ENCODE measurements at regions not wholly inside any gene's neighbourhood (a gene's known extent, or its start where the extent isn't known, plus 50 kb on each side); places are given as distances from the start of the nearest gene placed in this dataset.

- intact Hi-C loops (cut with DNase I): no loop called here
- Histone ChIP-seq H3K36me3 (no peaks in the 10 kb centered on the region), H3K27ac (no peak overlapping the region), H3K9me3 (no peaks in the 10 kb centered on the region), H3K4me1 (no peaks in the 10 kb centered on the region), H3K27me3 (no peaks in the 10 kb centered on the region), H3K4me3 (no peak overlapping the region)
- TF ChIP-seq POLR2A (IDR thresholded peaks at IDR 0.05) (no peak), POLR2AphosphoS5 (IDR thresholded peaks at IDR 0.05) (no peak), EP300 (IDR thresholded peaks at IDR 0.05) (no peak), CTCF (IDR thresholded peaks at IDR 0.05) (no peak)
- 43 to 54% methylated on average over 1 of the region's 1 CpG for WGBS, 2 donors
- DNase-seq: no peak
Observed at GRCh38 chr10:9234191-9234590, 1179.7 kb downstream of the GATA3 start.

- no peaks in the 10 kb centered on the region for H3K36me3 ChIP-seq
- no peaks in the 10 kb centered on the region for H3K9me3 ChIP-seq
- no peak overlapping the region for H3K27ac ChIP-seq
- intact Hi-C loops (cut with DNase I): no loop called here
- 18 to 68% methylated on average over 4 of the region's 4 CpGs for WGBS, 2 donors
- H3K4me1 ChIP-seq: no peaks in the 10 kb centered on the region
- DNase-seq: no peak
- no peaks in the 10 kb centered on the region for H3K27me3 ChIP-seq
- no peak overlapping the region for H3K4me3 ChIP-seq
- TF ChIP-seq EP300 (IDR thresholded peaks at IDR 0.05) (no peak), POLR2A (IDR thresholded peaks at IDR 0.05) (no peak), POLR2AphosphoS5 (IDR thresholded peaks at IDR 0.05) (no peak), CTCF (IDR thresholded peaks at IDR 0.05) (no peak)
Observed at GRCh38 chr10:9238041-9238440, 1183.6 kb downstream of the GATA3 start.

GRCh38 chr10:9239298-9239697, 1184.8 kb downstream of the GATA3 start:
- no peaks in the 10 kb centered on the region for H3K36me3 ChIP-seq
- no peak for TF ChIP-seq POLR2A (IDR thresholded peaks at IDR 0.05)
- TF ChIP-seq EP300 (IDR thresholded peaks at IDR 0.05): no peak
- TF ChIP-seq CTCF (IDR thresholded peaks at IDR 0.05): no peak
- TF ChIP-seq POLR2AphosphoS5 (IDR thresholded peaks at IDR 0.05): no peak
- no peak overlapping the region for H3K4me3 ChIP-seq
- no peak for DNase-seq
- H3K4me1 ChIP-seq: no peaks in the 10 kb centered on the region
- no peak overlapping the region for H3K27ac ChIP-seq
- WGBS, 2 donors: 22 to 54% methylated on average over 8 of the region's 8 CpGs
- no peaks in the 10 kb centered on the region for H3K27me3 ChIP-seq
- intact Hi-C loops (cut with DNase I): no loop called here
- no peaks in the 10 kb centered on the region for H3K9me3 ChIP-seq

GRCh38 chr10:9243941-9244411, 1189.5 kb downstream of the GATA3 start:
- Histone ChIP-seq H3K4me1 (no peaks in the 10 kb centered on the region), H3K27ac (no peak overlapping the region), H3K27me3 (no peaks in the 10 kb centered on the region), H3K9me3 (no peaks in the 10 kb centered on the region), H3K4me3 (no peak overlapping the region), H3K36me3 (no peaks in the 10 kb centered on the region)
- intact Hi-C loops (cut with DNase I): no loop called here
- TF ChIP-seq CTCF (IDR thresholded peaks at IDR 0.05): no peak
- no peak for TF ChIP-seq POLR2AphosphoS5 (IDR thresholded peaks at IDR 0.05)
- no peak for TF ChIP-seq POLR2A (IDR thresholded peaks at IDR 0.05)
- no peak for TF ChIP-seq EP300 (IDR thresholded peaks at IDR 0.05)
- DNase-seq: no peak
- WGBS, 2 donors: 68 to 71% methylated on average over 6 of the region's 6 CpGs

- Histone ChIP-seq H3K27ac (no peak overlapping the region), H3K4me3 (no peak overlapping the region), H3K4me1 (no peaks in the 10 kb centered on the region), H3K9me3 (no peaks in the 10 kb centered on the region), H3K36me3 (no peaks in the 10 kb centered on the region), H3K27me3 (no peaks in the 10 kb centered on the region)
- intact Hi-C loops (cut with DNase I): no loop called here
- no peak for DNase-seq
- TF ChIP-seq CTCF (IDR thresholded peaks at IDR 0.05) (no peak), POLR2A (IDR thresholded peaks at IDR 0.05) (no peak), EP300 (IDR thresholded peaks at IDR 0.05) (no peak), POLR2AphosphoS5 (IDR thresholded peaks at IDR 0.05) (no peak)
- WGBS, 2 donors: 47 to 51% methylated on average over 1 of the region's 1 CpG
Observed at GRCh38 chr10:9244864-9245263, 1190.4 kb downstream of the GATA3 start.
